ENCODE measurements at regions not wholly inside any gene's neighbourhood (a gene's known extent, or its start where the extent isn't known, plus 50 kb on each side); places are given as distances from the start of the nearest gene placed in this dataset.

DNA sequence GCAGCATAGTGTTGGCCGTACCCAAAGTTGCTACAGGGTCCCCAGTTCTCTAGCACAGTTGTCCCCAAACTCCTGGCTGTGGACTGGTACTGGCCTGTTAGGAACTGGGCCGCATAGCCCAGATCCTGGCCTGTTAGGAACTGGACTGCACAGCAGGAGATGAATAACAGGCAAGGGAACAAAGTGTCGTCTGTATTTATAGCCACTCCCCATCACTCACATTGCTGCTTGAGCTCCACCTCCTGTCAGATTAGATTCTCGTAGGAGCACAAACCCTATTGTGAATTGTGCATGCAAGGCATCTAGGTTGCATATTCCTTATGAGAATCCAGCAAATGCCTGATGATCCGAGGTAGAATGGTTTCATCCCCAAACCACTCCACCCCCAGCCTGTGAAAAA lies 604.0 kb upstream of the LMCD1 start:
- in situ Hi-C loops (cut with MboI; ENCODE audit: low sequenced_read_pairs), result no loop called here

DNA sequence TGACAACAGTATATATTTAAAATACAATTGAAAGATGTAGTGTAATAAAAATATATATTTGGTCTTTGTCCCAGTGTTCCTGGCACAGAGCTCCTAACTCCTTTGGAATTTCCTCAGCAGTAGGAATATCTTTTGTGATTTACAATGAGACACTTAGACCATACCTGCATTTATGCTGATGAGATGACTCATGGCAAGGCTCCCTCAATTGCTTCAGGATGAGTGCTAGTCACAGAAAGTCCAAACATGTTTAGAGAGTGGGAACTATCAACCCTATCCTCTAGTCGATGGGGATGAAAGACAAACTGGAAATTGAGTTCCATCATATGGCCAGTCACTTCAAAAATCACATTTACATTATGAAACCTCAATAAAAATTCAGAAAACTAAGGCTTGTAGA lies 588.3 kb upstream of the LMCD1 start:
- in situ Hi-C loops (cut with MboI; ENCODE audit: low sequenced_read_pairs), result no loop called here

GRCh38 chr3:7915356-7915755 lies 586.3 kb upstream of the LMCD1 start:
- in situ Hi-C loops (cut with MboI; ENCODE audit: low sequenced_read_pairs), result no loop called here

DNA sequence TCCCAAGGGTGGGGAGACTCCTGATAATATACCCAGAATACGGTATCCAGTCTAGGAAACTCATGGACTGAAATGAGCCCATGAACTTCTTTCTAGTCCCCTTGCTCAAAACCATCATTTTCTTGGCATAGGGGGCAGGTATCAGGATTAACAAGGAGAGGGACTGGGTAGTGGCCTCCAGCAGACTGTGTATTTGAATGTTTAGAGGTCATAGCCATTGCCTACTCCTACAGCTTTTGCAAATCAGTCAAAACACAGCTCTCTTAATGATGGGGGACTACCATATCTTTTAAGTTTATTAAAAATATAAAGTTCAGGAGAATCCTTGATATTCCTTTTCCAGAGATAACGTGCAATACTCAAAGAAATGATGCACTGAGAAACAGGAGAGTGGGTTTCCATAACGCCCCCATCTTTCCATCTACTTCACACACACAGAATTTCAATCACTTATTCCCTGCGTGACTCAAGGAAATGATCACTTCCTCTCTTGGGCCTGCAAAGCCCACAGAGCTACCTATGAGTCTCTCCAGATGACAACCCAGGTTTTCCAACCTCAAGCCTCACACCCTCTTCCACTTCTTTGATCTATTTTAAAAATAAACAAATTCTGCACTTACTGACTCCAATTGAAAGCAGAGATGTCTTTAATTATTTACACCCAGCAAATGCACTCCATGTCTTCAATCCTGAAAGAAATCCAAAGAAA lies 584.0 kb upstream of the LMCD1 start:
- in situ Hi-C loops (cut with MboI; ENCODE audit: low sequenced_read_pairs), result no loop called here

DNA sequence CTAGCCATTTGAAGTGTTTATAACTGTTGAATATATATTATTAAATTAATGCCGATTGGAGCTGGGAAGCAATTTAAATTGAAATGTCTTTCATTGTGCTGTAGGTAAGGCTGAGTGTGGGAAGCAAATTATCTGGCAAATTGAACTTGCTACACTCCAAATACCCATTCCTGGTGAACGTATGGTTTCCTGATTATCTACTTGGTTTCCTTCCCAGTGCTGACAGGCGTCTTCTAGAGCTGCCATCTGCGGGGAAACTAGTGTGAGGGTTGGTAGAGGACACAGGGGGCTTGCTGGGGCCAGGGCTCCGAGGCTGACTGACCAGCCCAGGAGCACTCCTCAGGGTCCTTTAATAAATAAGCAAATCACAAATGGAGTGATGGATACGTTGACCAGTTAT lies 581.4 kb upstream of the LMCD1 start:
- in situ Hi-C loops (cut with MboI; ENCODE audit: low sequenced_read_pairs), result no loop called here

DNA sequence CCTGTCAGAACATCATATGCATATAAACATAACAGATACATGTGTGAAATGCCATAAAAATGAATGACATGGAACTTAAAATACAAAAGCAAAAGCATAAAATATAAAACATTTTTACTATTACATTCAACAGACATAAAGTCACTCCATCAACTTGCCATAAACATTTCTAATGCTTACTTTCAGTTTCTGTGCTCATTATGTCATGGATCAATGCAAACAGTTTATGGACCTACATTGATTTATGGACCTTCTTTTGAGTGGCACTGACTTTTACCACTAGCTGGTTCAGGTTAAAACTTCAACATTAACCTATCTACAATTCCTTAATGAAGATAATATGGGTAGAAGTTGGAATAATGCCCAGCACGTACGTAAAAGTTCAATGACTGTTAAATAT lies 577.4 kb upstream of the LMCD1 start:
- in situ Hi-C loops (cut with MboI; ENCODE audit: low sequenced_read_pairs), result no loop called here

GRCh38 chr3:7927015-7927414 lies 574.6 kb upstream of the LMCD1 start:
- in situ Hi-C loops (cut with MboI; ENCODE audit: low sequenced_read_pairs), result no loop called here

- in situ Hi-C loops (cut with MboI; ENCODE audit: low sequenced_read_pairs), result no loop called here
These were observed 573.8 kb upstream of the LMCD1 start for GRCh38 chr3:7927864-7928263.

DNA sequence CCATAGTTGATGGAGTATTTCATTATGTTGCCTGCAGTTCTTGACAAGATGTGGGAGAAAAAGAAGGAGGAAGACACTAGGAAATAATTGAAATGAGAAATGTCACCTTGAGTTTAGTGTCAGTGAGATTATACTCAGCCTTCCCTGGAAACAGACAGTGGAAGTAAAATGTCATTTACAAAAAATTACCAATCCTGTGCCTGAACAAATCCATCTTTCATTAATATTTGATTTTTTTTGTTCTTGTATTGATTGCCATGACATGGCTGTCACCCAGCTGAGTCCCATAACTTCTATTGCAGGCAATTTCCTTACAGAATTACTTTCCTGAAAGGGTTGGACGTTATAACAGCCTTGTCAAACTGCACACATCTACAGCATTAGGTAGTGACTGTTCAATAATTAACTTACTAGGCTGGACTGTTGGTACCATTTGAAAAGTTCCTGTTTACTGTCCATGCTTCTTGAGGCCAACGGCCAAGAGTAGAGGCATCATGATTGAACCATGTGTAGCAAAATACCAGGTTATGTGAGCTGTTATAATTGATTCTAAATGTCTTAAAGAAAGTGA lies 572.2 kb upstream of the LMCD1 start:
- in situ Hi-C loops (cut with MboI; ENCODE audit: low sequenced_read_pairs), result no loop called here

- in situ Hi-C loops (cut with MboI; ENCODE audit: low sequenced_read_pairs), result no loop called here
These were observed 567.3 kb upstream of the LMCD1 start for GRCh38 chr3:7934362-7934761.

- in situ Hi-C loops (cut with MboI; ENCODE audit: low sequenced_read_pairs), result no loop called here
These were observed 553.7 kb upstream of the LMCD1 start for GRCh38 chr3:7947930-7948329.

DNA sequence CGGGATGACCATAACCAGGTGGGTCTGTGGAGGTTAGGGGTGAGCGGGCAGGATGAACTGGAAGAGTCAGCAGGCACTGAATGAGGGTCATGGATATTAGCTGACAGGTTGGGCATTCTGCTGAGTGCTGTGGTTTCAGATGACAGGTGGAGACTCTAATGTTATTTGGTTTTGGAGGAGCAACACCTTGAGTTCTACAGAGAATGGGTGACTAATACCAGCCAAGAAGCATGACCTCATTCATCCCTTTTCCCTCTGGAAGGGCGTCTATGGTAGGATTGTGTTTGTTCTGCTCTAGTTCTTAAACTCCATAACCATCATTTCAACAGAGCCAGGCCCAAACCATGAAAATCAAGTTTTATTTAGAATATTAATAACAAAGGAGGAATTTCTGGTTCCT lies 550.7 kb upstream of the LMCD1 start:
- in situ Hi-C loops (cut with MboI; ENCODE audit: low sequenced_read_pairs), result no loop called here

DNA sequence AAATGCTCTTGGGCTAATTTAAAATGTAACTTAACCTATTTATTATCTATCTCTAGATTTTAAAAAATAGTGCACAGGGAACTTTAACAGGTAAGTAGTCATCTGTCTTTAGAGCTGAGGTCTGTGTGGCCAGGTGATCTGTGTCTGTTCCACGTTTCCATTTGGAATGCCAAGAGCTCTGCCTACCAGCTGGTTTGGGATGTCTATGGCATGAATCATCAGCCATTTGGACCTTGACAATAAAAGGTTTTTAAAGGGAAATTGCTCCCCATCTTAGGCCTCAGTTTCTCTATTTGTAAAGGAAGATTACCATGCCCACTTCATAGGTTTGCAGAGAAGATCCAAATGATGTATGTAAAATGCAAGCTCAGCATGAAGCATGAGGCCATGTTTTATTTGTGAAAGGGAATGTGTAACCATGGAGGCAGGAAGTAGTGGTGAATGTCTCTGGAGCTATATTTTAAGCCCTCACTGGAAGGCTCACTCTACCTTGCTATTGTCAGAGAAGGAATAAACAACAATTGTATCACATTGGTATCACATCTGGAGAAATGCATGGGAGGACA lies 548.1 kb upstream of the LMCD1 start:
- in situ Hi-C loops (cut with MboI; ENCODE audit: low sequenced_read_pairs), result no loop called here

DNA sequence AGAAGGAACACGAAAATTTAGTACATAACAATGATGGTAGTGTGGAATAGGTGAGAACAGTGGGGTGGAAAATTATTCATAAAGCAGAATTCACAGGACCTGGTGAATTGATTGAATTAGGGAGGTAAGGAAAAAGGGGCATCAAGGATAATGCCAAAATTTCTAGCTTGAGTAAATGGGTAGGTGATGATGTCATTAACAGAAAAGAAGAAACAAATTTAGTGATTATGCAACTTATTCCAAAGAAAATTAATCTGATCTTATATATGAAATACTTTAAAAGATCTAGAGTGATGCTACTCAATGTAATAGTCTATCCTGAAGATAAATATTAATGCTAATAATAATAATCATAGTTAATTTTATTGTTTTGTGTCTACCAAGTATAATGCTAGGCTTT lies 544.6 kb upstream of the LMCD1 start:
- in situ Hi-C loops (cut with MboI; ENCODE audit: low sequenced_read_pairs), result no loop called here

- in situ Hi-C loops (cut with MboI; ENCODE audit: low sequenced_read_pairs), result no loop called here
These were observed 542.5 kb upstream of the LMCD1 start for GRCh38 chr3:7959094-7959493.

- in situ Hi-C loops (cut with MboI; ENCODE audit: low sequenced_read_pairs), result no loop called here
These were observed 541.0 kb upstream of the LMCD1 start for GRCh38 chr3:7960601-7961000.

DNA sequence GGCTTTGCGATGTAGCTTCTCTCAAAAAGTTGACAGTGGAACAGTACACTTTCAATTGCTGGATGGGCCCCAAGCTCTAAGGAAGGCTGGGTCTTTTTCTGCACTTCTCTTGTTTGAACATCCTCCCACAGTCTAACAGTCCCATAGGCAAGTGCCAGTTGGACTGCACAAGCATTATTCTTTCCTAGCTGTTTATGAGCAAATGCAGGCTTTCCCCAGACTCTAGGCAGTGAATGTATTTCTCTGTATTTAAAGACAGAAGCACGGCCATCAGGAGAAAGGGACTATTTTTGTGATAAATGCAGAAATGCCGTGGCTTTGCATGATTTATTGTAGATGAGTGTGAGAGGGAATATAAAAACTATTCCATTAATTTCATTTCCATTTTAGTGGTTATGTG lies 539.3 kb upstream of the LMCD1 start:
- in situ Hi-C loops (cut with MboI; ENCODE audit: low sequenced_read_pairs), result no loop called here

GRCh38 chr3:7964899-7965298 lies 536.7 kb upstream of the LMCD1 start:
- in situ Hi-C loops (cut with MboI; ENCODE audit: low sequenced_read_pairs), result no loop called here

GRCh38 chr3:7973006-7973405 lies 528.6 kb upstream of the LMCD1 start:
- in situ Hi-C loops (cut with MboI; ENCODE audit: low sequenced_read_pairs), result no loop called here

GRCh38 chr3:7977245-7978086 lies 524.2 kb upstream of the LMCD1 start:
- in situ Hi-C loops (cut with MboI; ENCODE audit: low sequenced_read_pairs), result no loop called here

DNA sequence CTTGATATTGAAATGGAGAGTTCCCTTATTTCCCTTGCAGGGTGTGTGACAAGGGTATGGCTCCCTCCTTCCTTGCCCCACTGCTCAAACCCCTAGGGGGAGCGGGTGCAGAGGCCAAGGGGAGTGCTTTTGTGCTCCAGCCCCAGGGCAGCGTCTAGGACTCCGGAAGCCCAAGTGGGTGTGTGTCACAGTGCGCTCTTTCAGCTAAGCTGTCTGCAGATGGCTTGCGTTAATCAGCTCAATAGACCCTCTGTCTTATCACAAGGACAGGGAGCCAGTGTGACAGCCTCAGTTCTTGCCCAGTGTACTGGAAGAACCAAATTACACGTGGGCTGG lies 523.6 kb upstream of the LMCD1 start:
- in situ Hi-C loops (cut with MboI; ENCODE audit: low sequenced_read_pairs), result no loop called here

- in situ Hi-C loops (cut with MboI; ENCODE audit: low sequenced_read_pairs), result no loop called here
These were observed 519.5 kb upstream of the LMCD1 start for GRCh38 chr3:7982126-7982525.

Measured in hTERT RPE-1 (cell line).